GM10266 (cell line): ENCODE measurements at regions not wholly inside any gene's neighbourhood (a gene's known extent, or its start where the extent isn't known, plus 50 kb on each side); places are given as distances from the start of the nearest gene placed in this dataset.

Experiments
- DNase-seq: peaks from one replicate; pipeline ENCODE4 v3.0.0; 2012; ENCODE audit errors: extremely low spot score
- CTCF ChIP-seq: IDR thresholded peaks from 2 replicates; pipeline ENCODE4 v1.5.1; 2012; ENCODE audit warnings: mild to moderate bottlenecking, low read depth; ENCODE audit not compliant: control insufficient read depth, insufficient read depth; ENCODE audit errors: missing control alignments

DNA sequence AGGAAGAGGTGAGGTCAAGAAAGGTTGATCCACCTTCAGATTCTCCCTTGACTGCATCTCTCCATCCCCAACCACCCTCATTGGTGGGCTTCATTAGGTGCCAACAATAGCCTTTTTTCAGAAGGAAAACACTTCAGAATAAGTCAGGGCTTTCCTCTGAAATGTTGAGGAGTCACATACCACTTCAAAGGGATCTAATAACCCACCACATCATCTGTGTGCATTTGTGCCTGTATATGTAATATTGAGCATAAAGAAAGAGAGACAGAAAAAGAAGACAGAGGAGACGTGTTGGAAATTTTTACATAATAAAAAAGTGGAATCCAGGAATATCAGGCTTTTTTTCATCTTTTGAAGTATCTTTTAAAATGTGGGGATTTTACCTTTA, 209.1 kb upstream of the SLC7A11 start:
- TF ChIP-seq CTCF: no peak
- DNase-seq: no peak

DNA sequence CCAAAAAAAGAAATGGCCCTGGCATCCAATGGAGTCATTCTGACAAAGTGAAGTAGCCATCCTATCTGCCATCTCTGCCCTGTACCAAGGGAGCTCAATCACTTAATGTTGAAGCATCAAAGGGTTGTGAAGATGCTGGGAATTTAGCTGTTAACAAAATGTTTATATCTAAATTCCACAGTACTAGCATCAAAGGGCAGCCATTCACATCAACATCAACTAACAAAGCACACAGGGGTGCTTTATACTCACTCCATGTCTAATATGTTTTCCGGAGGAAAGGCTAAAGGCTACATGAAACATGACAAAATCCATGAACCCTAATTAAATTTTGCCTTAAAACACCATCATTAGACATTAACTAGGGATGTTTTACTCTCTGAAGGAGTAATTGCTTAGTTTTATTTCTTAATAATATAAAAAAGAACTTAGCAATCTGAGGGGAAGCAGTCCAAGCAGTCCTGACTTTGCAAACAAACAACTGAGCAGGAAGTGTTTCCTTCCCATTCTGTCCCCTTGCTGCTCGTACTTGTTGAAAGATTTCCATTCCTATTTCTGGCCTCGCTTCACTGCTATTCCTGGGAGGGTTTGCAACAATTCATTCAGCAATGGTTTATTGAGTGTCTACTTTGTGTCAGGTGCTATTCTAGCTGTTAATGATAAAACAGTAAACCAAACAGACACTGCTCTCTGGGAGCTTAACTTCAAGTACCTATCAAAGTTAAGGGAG, 208.6 kb upstream of the SLC7A11 start:
- no peak for TF ChIP-seq CTCF

GRCh38 chr4:138449938-138450337, 207.8 kb upstream of the SLC7A11 start:
- no peak for TF ChIP-seq CTCF
- DNase-seq: no peak

More for the DNA sequence above, 208.6 kb upstream of the SLC7A11 start:
- DNase-seq: no peak

DNA sequence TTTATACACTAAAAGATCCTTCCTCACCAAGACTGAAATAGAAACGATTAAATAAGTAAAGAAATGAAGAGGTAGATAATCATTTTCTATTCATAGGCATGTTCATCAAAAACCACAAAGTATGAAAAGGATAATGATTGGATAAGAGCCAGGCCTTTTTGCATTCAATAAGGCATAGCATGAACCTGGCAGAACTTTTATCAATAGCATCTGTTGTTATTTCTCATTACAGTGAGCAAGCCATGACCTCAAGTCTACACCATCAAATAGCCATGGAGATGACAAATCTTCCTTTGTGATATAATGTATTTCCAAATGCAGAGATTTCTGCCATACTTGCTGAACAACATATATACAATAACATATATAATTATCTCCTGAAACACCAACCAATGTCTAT, 206.0 kb upstream of the SLC7A11 start:
- TF ChIP-seq CTCF: no peak
- DNase-seq: no peak

GRCh38 chr4:138446456-138446855, 204.3 kb upstream of the SLC7A11 start:
- DNase-seq: no peak
- no peak for TF ChIP-seq CTCF

GRCh38 chr4:138445098-138445497, 202.9 kb upstream of the SLC7A11 start:
- no peak for TF ChIP-seq CTCF
- no peak for DNase-seq

GRCh38 chr4:138444260-138444659, 202.1 kb upstream of the SLC7A11 start:
- no peak for TF ChIP-seq CTCF
- DNase-seq: no peak
